WTC11 (cell line): ENCODE measurements at regions not wholly inside any gene's neighbourhood (a gene's known extent, or its start where the extent isn't known, plus 50 kb on each side); places are given as distances from the start of the nearest gene placed in this dataset.

Experiments
- ATAC-seq: fragments of 200-7000 bp; cut with Tn5 transposase; 2 replicates; pipeline ENCODE4 v1.10.0; 2021; ENCODE audit warnings: mild to moderate bottlenecking, moderate library complexity
- CTCF ChIA-PET: fragments of 300-600 bp; sonication (Branson Sonifier 250); formaldehyde crosslinking; loops from one replicate; lab custom pipeline; 2021; ENCODE audit warnings: antibody characterized with exemption; lab: Charles Lee
- POLR2A ChIA-PET: fragments of 350-600 bp; sonication (Branson Sonifier 250); formaldehyde crosslinking; loops from one replicate; lab custom pipeline; 2021; ENCODE audit warnings: antibody characterized with exemption; lab: Charles Lee
- DNase-seq: peaks from one replicate; pipeline ENCODE4 v3.0.0; 2021; ENCODE audit warnings: low spot score
- H3K27ac Mint-ChIP-seq: 2 replicates; pipeline ENCODE4 v1.8.0; 2021; ENCODE audit warnings: mixed read lengths
- H3K27me3 Mint-ChIP-seq: 2 replicates; pipeline ENCODE4 v1.8.0; 2021; ENCODE audit warnings: low read depth, mild to moderate bottlenecking, moderate library complexity, mixed read lengths
- H3K36me3 Mint-ChIP-seq: 2 replicates; pipeline ENCODE4 v1.8.0; 2021; ENCODE audit warnings: mixed read lengths
- H3K4me1 Mint-ChIP-seq: 2 replicates; pipeline ENCODE4 v1.8.0; 2022; ENCODE audit warnings: mixed read lengths
- H3K4me3 Mint-ChIP-seq: 2 replicates; pipeline ENCODE4 v1.8.0; 2021; ENCODE audit warnings: mild to moderate bottlenecking, moderate library complexity, mixed read lengths
- H3K9me3 Mint-ChIP-seq: 2 replicates; pipeline ENCODE4 v1.8.0; 2021; ENCODE audit warnings: mixed read lengths
- AFF4 ChIP-seq: sonication (generic); formaldehyde crosslinking; IDR thresholded peaks from 2 replicates; pipeline ENCODE4 v1.8.1; 2023; ENCODE audit warnings: mild to moderate bottlenecking, missing genetic modification reagents, borderline replicate concordance
- ATF1 ChIP-seq: sonication (generic); formaldehyde crosslinking; IDR thresholded peaks from 2 replicates; pipeline ENCODE4 v1.8.1; 2023; ENCODE audit warnings: mild to moderate bottlenecking, moderate library complexity, missing genetic modification reagents
- CREB1 ChIP-seq: sonication (generic); formaldehyde crosslinking; IDR thresholded peaks from 2 replicates; pipeline ENCODE4 v1.8.0; 2023; ENCODE audit warnings: mild to moderate bottlenecking, missing genetic modification reagents
- ESRRA ChIP-seq: sonication (generic); formaldehyde crosslinking; IDR thresholded peaks from 2 replicates; pipeline ENCODE4 v1.8.1; 2022; ENCODE audit warnings: mild to moderate bottlenecking, missing genetic modification reagents, borderline replicate concordance
- HMGXB4 ChIP-seq: sonication (generic); formaldehyde crosslinking; IDR thresholded peaks from 2 replicates; pipeline ENCODE4 v1.8.1; 2023; ENCODE audit warnings: mild to moderate bottlenecking, moderate library complexity, missing genetic modification reagents
- IRF1 ChIP-seq: sonication (generic); formaldehyde crosslinking; IDR thresholded peaks from 2 replicates; pipeline ENCODE4 v1.8.0; 2023; ENCODE audit warnings: missing genetic modification reagents
- KAT7 ChIP-seq: sonication (generic); formaldehyde crosslinking; IDR thresholded peaks from 2 replicates; pipeline ENCODE4 v1.8.1; 2023; ENCODE audit warnings: missing genetic modification reagents, mild to moderate bottlenecking, borderline replicate concordance
- NR2C2 ChIP-seq: sonication (generic); formaldehyde crosslinking; IDR thresholded peaks from 2 replicates; pipeline ENCODE4 v1.8.0; 2022; ENCODE audit warnings: mild to moderate bottlenecking, missing genetic modification reagents
- PRDM15 ChIP-seq: sonication (generic); formaldehyde crosslinking; IDR thresholded peaks from 2 replicates; pipeline ENCODE4 v1.8.0; 2022; ENCODE audit warnings: missing genetic modification reagents
- RELA ChIP-seq: sonication (generic); formaldehyde crosslinking; IDR thresholded peaks from 2 replicates; pipeline ENCODE4 v1.8.1; 2022; ENCODE audit warnings: missing genetic modification reagents, mild to moderate bottlenecking, borderline replicate concordance
- TP53 ChIP-seq: sonication (generic); formaldehyde crosslinking; IDR thresholded peaks from 2 replicates; pipeline ENCODE4 v1.8.1; 2023; ENCODE audit warnings: mild to moderate bottlenecking, missing genetic modification reagents
- USF1 ChIP-seq: sonication (generic); formaldehyde crosslinking; IDR thresholded peaks from 2 replicates; pipeline ENCODE4 v1.8.0; 2022; ENCODE audit warnings: mild to moderate bottlenecking, missing genetic modification reagents
- USF2 ChIP-seq: sonication (generic); formaldehyde crosslinking; IDR thresholded peaks from 2 replicates; pipeline ENCODE4 v1.8.1; 2023; ENCODE audit warnings: mild to moderate bottlenecking, missing genetic modification reagents, moderate library complexity
- ZMAT4 ChIP-seq: fragments of 250-450 bp; sonication (Bioruptor Pico); IDR thresholded peaks from 2 replicates; pipeline ENCODE4 v1.9.0; 2021; ENCODE audit warnings: mild to moderate bottlenecking
- ZNF219 ChIP-seq: sonication (generic); formaldehyde crosslinking; IDR thresholded peaks from 2 replicates; pipeline ENCODE4 v1.8.0; 2023; ENCODE audit warnings: missing genetic modification reagents, mild to moderate bottlenecking, borderline replicate concordance
- ZNF232 ChIP-seq: sonication (generic); formaldehyde crosslinking; IDR thresholded peaks from 2 replicates; pipeline ENCODE4 v1.8.0; 2022; ENCODE audit warnings: mild to moderate bottlenecking, missing genetic modification reagents
- ZNF263 ChIP-seq: sonication (generic); formaldehyde crosslinking; IDR thresholded peaks from 2 replicates; pipeline ENCODE4 v1.8.1; 2022; ENCODE audit warnings: low read depth, mild to moderate bottlenecking, moderate library complexity, missing genetic modification reagents
- ZNF423 ChIP-seq: fragments of 250-450 bp; sonication (Bioruptor Pico); IDR thresholded peaks from 2 replicates; pipeline ENCODE4 v2.1.2; 2022; ENCODE audit warnings: mild to moderate bottlenecking, moderate library complexity
- ZNF671 ChIP-seq: fragments of 250-450 bp; sonication (Bioruptor Pico); IDR thresholded peaks from 2 replicates; pipeline ENCODE4 v1.8.0; 2021; ENCODE audit warnings: mild to moderate bottlenecking

- CTCF ChIA-PET = interaction anchor here (1.0 kb wide), 1 partner anchor 83 kb away, joined by 7 read pairs; no protein-coding TSS in a partner anchor
- H3K9me3 Mint-ChIP-seq = no peaks in the 10 kb centered on the region
- no peak overlapping the region for H3K4me3 Mint-ChIP-seq
Observed at GRCh38 chr16:86335266-86336172, 174.8 kb upstream of the FOXF1 start.

More at GRCh38 chr16:86335266-86336172, 174.8 kb upstream of the FOXF1 start:
- TF ChIP-seq NR2C2 (CRISPR knock-in tag) (no peak), ATF1 (no peak), USF1 (CRISPR knock-in tag) (no peak), ZMAT4 (no peak), USF2 (CRISPR knock-in tag) (no peak), ZNF423 (no peak), ZNF219 (CRISPR knock-in tag) (no peak), KAT7 (no peak), RELA (CRISPR knock-in tag) (no peak), ESRRA (no peak), IRF1 (no peak), ZNF671 (CRISPR knock-in tag) (no peak), TP53 (CRISPR knock-in tag) (no peak), PRDM15 (CRISPR knock-in tag) (no peak), CREB1 (CRISPR knock-in tag) (no peak), AFF4 (CRISPR knock-in tag) (no peak), HMGXB4 (no peak), ZNF263 (no peak), ZNF232 (CRISPR knock-in tag) (no peak)
- DNase-seq (no peak), ATAC-seq (no peak)
- Mint-ChIP-seq H3K27ac (no peak overlapping the region), H3K27me3 (peaks cover 9% of the 10 kb centered on the region), H3K36me3 (no peaks in the 10 kb centered on the region), H3K4me1 (peaks cover 27% of the 10 kb centered on the region)
- POLR2A ChIA-PET = no interaction called here
